ENCODE measurements at regions not wholly inside any gene's neighbourhood (a gene's known extent, or its start where the extent isn't known, plus 50 kb on each side); places are given as distances from the start of the nearest gene placed in this dataset.

- Histone ChIP-seq H3K9me3 (replicated peaks; ENCODE audit: control insufficient read depth, insufficient read depth, low read length) (no peaks in the 10 kb centered on the region), H3K4me1 (ENCODE audit: control insufficient read depth, insufficient read depth, low read length) (no peaks in the 10 kb centered on the region), H3K27me3 (replicated peaks in 1 of 2; ENCODE audit: control insufficient read depth in 2 of 2, insufficient read depth in 2 of 2, low read length in 1 of 2) (no peaks in the 10 kb centered on the region), H3K36me3 (ENCODE audit: control insufficient read depth in 2 of 2, insufficient read depth in 2 of 2, low read length in 1 of 2) (no peaks in the 10 kb centered on the region), H3K9ac (ENCODE audit: control insufficient read depth, insufficient read depth, low read length) (no peak overlapping the region), H3K79me2 (ENCODE audit: control insufficient read depth, insufficient read depth, low read length) (no peaks in the 10 kb centered on the region), H3K27ac (ENCODE audit: control insufficient read depth, insufficient read depth) (no peak overlapping the region), H3K4me2 (ENCODE audit: control insufficient read depth, insufficient read depth) (no peak overlapping the region), H4K20me1 (ENCODE audit: control insufficient read depth, insufficient read depth) (no peaks in the 10 kb centered on the region), H3K4me3 (no peak overlapping the region), H2AFZ (ENCODE audit: control insufficient read depth, low read depth, low read length) (no peak overlapping the region)
- 5% methylated on average over 4 of the region's 4 CpGs for WGBS (ENCODE audit: insufficient coverage, insufficient replicate concordance, low lambda C conversion rate, missing lambda C conversion rate)
- SMC1A ChIA-PET (ENCODE audit: uncharacterized antibody, unreplicated experiment) = no interaction called here
- no TSS peak for BruUV-seq (replicated peaks)
- no peak for TF ChIP-seq NR2F1 (conservative IDR thresholded peaks at IDR 0.05)
- no peak for TF ChIP-seq TAF1 (IDR thresholded peaks at IDR 0.05; ENCODE audit: borderline replicate concordance, low read depth, low read length)
- no peak for TF ChIP-seq ZNF592 (IDR thresholded peaks at IDR 0.05)
- TF ChIP-seq SRF (IDR thresholded peaks at IDR 0.05; ENCODE audit: low read depth in 2 of 2, low read length in 2 of 2) = no peak
- no peak for TF ChIP-seq NBN (IDR thresholded peaks at IDR 0.05)
- TF ChIP-seq ATF2 (IDR thresholded peaks at IDR 0.05; ENCODE audit: low read length) = no peak
- TF ChIP-seq, protein P1, sequence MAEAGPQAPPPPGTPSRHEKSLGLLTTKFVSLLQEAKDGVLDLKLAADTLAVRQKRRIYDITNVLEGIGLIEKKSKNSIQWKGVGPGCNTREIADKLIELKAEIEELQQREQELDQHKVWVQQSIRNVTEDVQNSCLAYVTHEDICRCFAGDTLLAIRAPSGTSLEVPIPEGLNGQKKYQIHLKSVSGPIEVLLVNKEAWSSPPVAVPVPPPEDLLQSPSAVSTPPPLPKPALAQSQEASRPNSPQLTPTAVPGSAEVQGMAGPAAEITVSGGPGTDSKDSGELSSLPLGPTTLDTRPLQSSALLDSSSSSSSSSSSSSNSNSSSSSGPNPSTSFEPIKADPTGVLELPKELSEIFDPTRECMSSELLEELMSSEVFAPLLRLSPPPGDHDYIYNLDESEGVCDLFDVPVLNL (IDR thresholded peaks at IDR 0.05; ENCODE audit: low read depth, low read length) = no peak
- RAD21 ChIA-PET (ENCODE audit: unreplicated experiment) = no interaction called here
- ATAC-seq (no peak), DNase-seq (ENCODE audit: low read depth, low spot score) (no peak), FAIRE-seq (no peak)
- POLR2A ChIA-PET = no interaction called here
- intact Hi-C loops (cut with micrococcal nuclease; ENCODE audit: unreplicated experiment) = no loop called here
- CTCF ChIA-PET = interaction anchor here (0.6 kb wide), 1 partner anchor 18 kb away, joined by 3 read pairs; no protein-coding TSS in a partner anchor
- in situ Hi-C loops (cut with MboI) = no loop called here
These were observed 203.3 kb downstream of the EN1 start for GRCh38 chr2:118644190-118644589.

Measured in GM12878 (cell line).